Mucosa of descending colon (tissue), 3 donors: ENCODE measurements at regions not wholly inside any gene's neighbourhood (a gene's known extent, or its start where the extent isn't known, plus 50 kb on each side); places are given as distances from the start of the nearest gene placed in this dataset.

Experiments used
- ATAC-seq: fragments of 200-7000 bp; cut with Tn5 transposase; one replicate; pipeline ENCODE4 v1.9.1; 2020; ENCODE audit warnings: mild to moderate bottlenecking, moderate library complexity
- DNase-seq, 3 donors: peaks; one replicate each; pipeline ENCODE4 v3.0.0-alpha.2; 2020
- H3K36me3 ChIP-seq: fragments of 200-600 bp; one replicate; pipeline ENCODE4 v1.8.0; 2021; ENCODE audit warnings: low read depth, mild to moderate bottlenecking
- H3K4me1 ChIP-seq: fragments of 200-600 bp; one replicate; pipeline ENCODE4 v1.8.0; 2021; ENCODE audit warnings: low read depth, mild to moderate bottlenecking
- H3K4me3 ChIP-seq: fragments of 200-600 bp; one replicate; pipeline ENCODE4 v1.8.0; 2021; ENCODE audit warnings: mild to moderate bottlenecking
- H3K9me3 ChIP-seq: fragments of 200-600 bp; one replicate; pipeline ENCODE4 v1.8.0; 2021; ENCODE audit warnings: mild to moderate bottlenecking
- CTCF ChIP-seq: fragments of 200-600 bp; IDR thresholded peaks from one replicate; pipeline ENCODE4 v1.8.0; 2022; ENCODE audit warnings: antibody characterized with exemption, mild to moderate bottlenecking
- intact Hi-C, 2 donors: fragments of 100-400 bp; cut with DNase I in 1 of 2; cut with micrococcal nuclease in 1 of 2; formaldehyde crosslinking; loops; one replicate each; pipeline versions ENCODE4 v1.11.0 to v1.11.1; 2022; cut with DNase I, micrococcal nuclease
- donor health status: DM: no; HTN: no; CAD: no; lungs with moderate emphysema.
- donor health status: DM: no; HTN: no; CAD: no.
- donor health status: DM: no; HTN: yes; CAD: no.

- DNase-seq = no peak
- no peak for ATAC-seq
- no peak for TF ChIP-seq CTCF
- intact Hi-C loops = no loop called here
- H3K36me3 ChIP-seq = no peaks in the 10 kb centered on the region
- no peak overlapping the region for H3K4me3 ChIP-seq
- no peaks in the 10 kb centered on the region for H3K4me1 ChIP-seq
- H3K9me3 ChIP-seq = no peaks in the 10 kb centered on the region
These were observed 176.5 kb upstream of the SPRED2 start for GRCh38 chr2:65608916-65609315.

GRCh38 chr2:65608466-65608865, 176.1 kb upstream of the SPRED2 start:
- DNase-seq = no peak
- no peak for TF ChIP-seq CTCF
- no peaks in the 10 kb centered on the region for H3K9me3 ChIP-seq
- intact Hi-C loops = no loop called here
- no peak for ATAC-seq
- H3K36me3 ChIP-seq = no peaks in the 10 kb centered on the region
- no peak overlapping the region for H3K4me3 ChIP-seq
- H3K4me1 ChIP-seq = no peaks in the 10 kb centered on the region

- H3K4me1 ChIP-seq = no peaks in the 10 kb centered on the region
- H3K36me3 ChIP-seq = no peaks in the 10 kb centered on the region
- TF ChIP-seq CTCF = no peak
- no peaks in the 10 kb centered on the region for H3K9me3 ChIP-seq
- no peak for ATAC-seq
- H3K4me3 ChIP-seq = no peak overlapping the region
- DNase-seq = no peak
- intact Hi-C loops = no loop called here
These were observed 175.4 kb upstream of the SPRED2 start for GRCh38 chr2:65607662-65608305.

- intact Hi-C loops = no loop called here
- Histone ChIP-seq H3K4me1 (no peaks in the 10 kb centered on the region), H3K9me3 (no peaks in the 10 kb centered on the region), H3K36me3 (no peaks in the 10 kb centered on the region), H3K4me3 (no peak overlapping the region)
- no peak for TF ChIP-seq CTCF
- no peak for ATAC-seq
- no peak for DNase-seq
These were observed 173.3 kb upstream of the SPRED2 start for GRCh38 chr2:65605743-65606058.

- H3K36me3 ChIP-seq = no peaks in the 10 kb centered on the region
- no peak for TF ChIP-seq CTCF
- no peaks in the 10 kb centered on the region for H3K4me1 ChIP-seq
- no peak overlapping the region for H3K4me3 ChIP-seq
- H3K9me3 ChIP-seq = no peaks in the 10 kb centered on the region
- intact Hi-C loops = no loop called here
- DNase-seq (no peak), ATAC-seq (no peak)
These were observed 172.8 kb upstream of the SPRED2 start for GRCh38 chr2:65605058-65605742.
